ENCODE measurements at regions not wholly inside any gene's neighbourhood (a gene's known extent, or its start where the extent isn't known, plus 50 kb on each side); places are given as distances from the start of the nearest gene placed in this dataset.
"Not testable (repeated sequence)": the region's sequence is repeated elsewhere in the genome, so short reads cannot be mapped to it uniquely, and the experiment has no call there.

GRCh38 chr7:45306752-45307305 is 149.2 kb downstream of the RAMP3 start:
- no peak overlapping the region for H3K9ac ChIP-seq (ENCODE audit: low read depth, low read length)
- H3K4me1 ChIP-seq (ENCODE audit: insufficient read depth, low read length), result no peaks in the 10 kb centered on the region
- WGBS, result 78% methylated on average over 3 of the region's 3 CpGs
- H3K4me3 ChIP-seq (ENCODE audit: low read length), result no peak overlapping the region
- no peaks in the 10 kb centered on the region for H3K9me3 ChIP-seq (ENCODE audit: insufficient read depth, low read depth, low read length)
- H3K27ac ChIP-seq (ENCODE audit: low read depth, low read length), result no peak overlapping the region
- H3K27me3 ChIP-seq (ENCODE audit: insufficient read depth, low read length), result no peaks in the 10 kb centered on the region
- no peaks in the 10 kb centered on the region for H3K36me3 ChIP-seq (ENCODE audit: insufficient read depth, low read length)

- Histone ChIP-seq H3K9ac (ENCODE audit: low read depth, low read length) (no peak overlapping the region), H3K9me3 (ENCODE audit: insufficient read depth, low read depth, low read length) (peaks cover 17% of the 10 kb centered on the region), H3K4me3 (ENCODE audit: low read length) (no peak overlapping the region), H3K27ac (ENCODE audit: low read depth, low read length) (no peak overlapping the region), H3K27me3 (ENCODE audit: insufficient read depth, low read length) (no peaks in the 10 kb centered on the region), H3K36me3 (ENCODE audit: insufficient read depth, low read length) (no peaks in the 10 kb centered on the region), H3K4me1 (ENCODE audit: insufficient read depth, low read length) (no peaks in the 10 kb centered on the region)
- WGBS, result 91% methylated on average over 5 of the region's 5 CpGs
Observed at GRCh38 chr7:45311597-45311996, 154.0 kb downstream of the RAMP3 start.

DNA sequence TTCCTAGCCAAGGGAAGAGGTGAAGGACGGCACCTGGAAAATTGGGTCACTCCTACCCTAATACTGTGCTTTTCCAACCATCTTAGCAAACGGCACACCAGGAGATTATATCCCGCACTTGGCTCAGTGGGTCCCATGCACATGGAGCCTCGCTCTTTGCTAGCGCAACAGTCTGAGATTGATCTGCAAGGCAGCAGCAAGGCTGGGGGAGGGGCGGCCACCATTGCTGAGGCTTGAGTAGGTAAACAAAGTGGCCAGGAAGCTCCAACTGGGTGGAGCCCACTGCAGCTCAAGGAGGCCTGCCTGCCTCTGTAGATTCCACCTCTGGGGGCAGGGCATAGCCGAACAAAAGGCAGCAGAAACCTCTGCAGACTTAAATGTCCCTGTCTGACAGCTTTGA is 157.9 kb downstream of the RAMP3 start:
- 92% methylated on average over 7 of the region's 7 CpGs for WGBS
- not testable (repeated sequence) for H3K4me3 ChIP-seq (ENCODE audit: low read length); H3K27me3 ChIP-seq (ENCODE audit: insufficient read depth, low read length)

DNA sequence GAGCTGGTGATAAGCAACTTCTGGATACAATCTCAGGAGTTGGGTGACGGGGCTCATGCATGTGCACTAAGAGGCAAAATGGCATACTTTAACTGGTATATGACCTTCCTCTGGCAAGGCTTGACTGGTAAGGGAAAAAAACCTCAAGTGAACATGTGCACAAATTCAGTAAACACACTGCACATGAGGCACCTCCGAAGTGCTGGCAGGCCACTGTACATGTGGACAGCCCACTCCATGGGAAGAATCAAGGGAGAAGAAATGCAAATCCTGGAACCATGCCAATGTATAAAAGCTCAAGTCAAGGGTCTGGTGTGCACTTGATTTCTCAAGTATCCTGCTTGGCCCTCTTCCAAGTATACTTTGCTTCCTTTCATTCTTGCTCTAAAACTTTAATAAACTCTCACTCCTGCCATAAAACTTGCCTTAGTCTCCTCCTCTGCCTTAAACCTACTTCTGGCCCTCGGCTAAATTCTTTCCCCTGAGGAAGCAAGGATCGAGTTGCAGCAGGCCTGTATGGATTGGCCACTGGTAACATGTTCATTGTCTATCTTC is 167.2 kb downstream of the RAMP3 start:
- 97% methylated on average over 4 of the region's 4 CpGs for WGBS
- Histone ChIP-seq H3K27me3 (ENCODE audit: insufficient read depth, low read length) (no peaks in the 10 kb centered on the region), H3K9me3 (ENCODE audit: insufficient read depth, low read depth, low read length) (peaks cover 2% of the 10 kb centered on the region; the same call in 1 of the 2 replicates), H3K36me3 (ENCODE audit: insufficient read depth, low read length) (no peaks in the 10 kb centered on the region), H3K9ac (ENCODE audit: low read depth, low read length) (no peak overlapping the region), H3K4me1 (ENCODE audit: insufficient read depth, low read length) (no peaks in the 10 kb centered on the region), H3K27ac (ENCODE audit: low read depth, low read length) (no peak overlapping the region), H3K4me3 (ENCODE audit: low read length) (no peak overlapping the region)

More for the DNA sequence above, 157.9 kb downstream of the RAMP3 start:
- not testable (repeated sequence) for H3K27ac ChIP-seq (ENCODE audit: low read depth, low read length); H3K4me1 ChIP-seq (ENCODE audit: insufficient read depth, low read length); H3K36me3 ChIP-seq (ENCODE audit: insufficient read depth, low read length); H3K9ac ChIP-seq (ENCODE audit: low read depth, low read length)
- H3K9me3 ChIP-seq (ENCODE audit: insufficient read depth, low read depth, low read length), result peaks cover 17% of the 10 kb centered on the region

GRCh38 chr7:45325378-45325777 is 167.8 kb downstream of the RAMP3 start:
- Histone ChIP-seq H3K27ac (ENCODE audit: low read depth, low read length) (no peak overlapping the region), H3K9me3 (ENCODE audit: insufficient read depth, low read depth, low read length) (peaks cover 2% of the 10 kb centered on the region; the same call in 1 of the 2 replicates), H3K27me3 (ENCODE audit: insufficient read depth, low read length) (no peaks in the 10 kb centered on the region), H3K36me3 (ENCODE audit: insufficient read depth, low read length) (no peaks in the 10 kb centered on the region), H3K9ac (ENCODE audit: low read depth, low read length) (no peak overlapping the region), H3K4me3 (ENCODE audit: low read length) (no peak overlapping the region), H3K4me1 (ENCODE audit: insufficient read depth, low read length) (no peaks in the 10 kb centered on the region)
- 93% methylated on average over 3 of the region's 3 CpGs for WGBS

DNA sequence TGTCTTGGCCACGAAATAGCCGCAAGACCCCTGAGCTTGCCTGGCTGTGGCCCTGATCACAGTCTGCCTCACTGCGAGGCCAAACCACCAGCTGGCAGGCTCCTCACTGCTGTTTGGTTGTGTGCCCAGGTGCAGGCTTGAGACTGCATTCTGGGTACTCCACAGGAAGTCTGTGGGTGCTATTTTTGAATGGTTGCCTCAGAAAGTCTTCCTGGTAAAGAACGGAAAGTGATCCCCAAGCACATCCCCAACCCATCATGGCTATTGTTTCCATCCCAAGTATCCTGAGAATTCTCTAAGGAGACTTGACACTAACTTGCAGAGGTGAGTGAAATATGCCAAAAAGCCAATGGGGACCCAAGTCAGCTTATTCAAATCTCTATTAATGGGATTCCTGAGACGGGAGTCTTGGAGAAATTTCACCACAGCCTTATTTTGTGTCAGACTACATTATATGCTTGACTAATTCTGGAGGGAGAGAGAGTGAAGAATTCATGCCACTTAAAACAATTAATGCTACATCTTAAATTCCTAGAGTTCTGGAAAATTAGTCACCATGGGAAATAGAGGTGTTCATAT is 170.9 kb downstream of the RAMP3 start:
- Histone ChIP-seq H3K9ac (ENCODE audit: low read depth, low read length) (no peak overlapping the region), H3K4me1 (ENCODE audit: insufficient read depth, low read length) (no peaks in the 10 kb centered on the region), H3K27ac (ENCODE audit: low read depth, low read length) (no peak overlapping the region), H3K9me3 (ENCODE audit: insufficient read depth, low read depth, low read length) (peaks cover 15% of the 10 kb centered on the region), H3K36me3 (ENCODE audit: insufficient read depth, low read length) (no peaks in the 10 kb centered on the region), H3K4me3 (ENCODE audit: low read length) (no peak overlapping the region), H3K27me3 (ENCODE audit: insufficient read depth, low read length) (no peaks in the 10 kb centered on the region)
- WGBS, result 95% methylated on average over 4 of the region's 5 CpGs

- Histone ChIP-seq H3K36me3 (ENCODE audit: insufficient read depth, low read length) (no peaks in the 10 kb centered on the region), H3K9me3 (ENCODE audit: insufficient read depth, low read depth, low read length) (peaks cover 15% of the 10 kb centered on the region), H3K27ac (ENCODE audit: low read depth, low read length) (no peak overlapping the region), H3K4me1 (ENCODE audit: insufficient read depth, low read length) (no peaks in the 10 kb centered on the region), H3K4me3 (ENCODE audit: low read length) (no peak overlapping the region), H3K27me3 (ENCODE audit: insufficient read depth, low read length) (no peaks in the 10 kb centered on the region), H3K9ac (ENCODE audit: low read depth, low read length) (no peak overlapping the region)
- no CpG with 5 or more reads among the region's 1 CpG for WGBS
Observed at GRCh38 chr7:45331563-45331962, 174.0 kb downstream of the RAMP3 start.

GRCh38 chr7:45335024-45335423 is 177.4 kb downstream of the RAMP3 start:
- not testable (repeated sequence) for H3K27me3 ChIP-seq (ENCODE audit: insufficient read depth, low read length); H3K4me3 ChIP-seq (ENCODE audit: low read length); H3K27ac ChIP-seq (ENCODE audit: low read depth, low read length); H3K36me3 ChIP-seq (ENCODE audit: insufficient read depth, low read length); H3K9ac ChIP-seq (ENCODE audit: low read depth, low read length); H3K4me1 ChIP-seq (ENCODE audit: insufficient read depth, low read length)
- WGBS, result 95% methylated on average over 2 of the region's 2 CpGs
- peaks cover 15% of the 10 kb centered on the region for H3K9me3 ChIP-seq (ENCODE audit: insufficient read depth, low read depth, low read length)

DNA sequence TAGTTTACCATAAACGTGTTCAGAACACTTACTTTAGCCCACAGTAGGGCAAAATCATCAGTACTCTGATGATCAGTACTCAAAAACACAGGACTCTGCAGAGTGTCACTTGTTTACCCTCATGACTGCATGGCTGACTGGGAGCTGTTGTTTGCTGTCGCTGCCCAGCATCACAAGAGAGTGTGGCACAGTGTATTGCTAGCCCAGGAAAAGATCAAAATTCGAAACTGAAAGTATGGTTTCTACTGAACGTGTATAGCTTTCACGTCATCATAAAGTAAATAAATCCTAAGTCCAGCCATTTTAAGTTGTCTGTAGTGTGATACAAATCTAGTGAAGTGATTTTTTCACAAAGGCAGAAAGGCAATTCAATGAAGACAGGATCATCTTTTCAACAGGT is 184.6 kb downstream of the RAMP3 start:
- Histone ChIP-seq H3K4me1 (ENCODE audit: insufficient read depth, low read length) (peaks cover 1% of the 10 kb centered on the region; the same call in 1 of the 2 replicates), H3K36me3 (ENCODE audit: insufficient read depth, low read length) (no peaks in the 10 kb centered on the region), H3K27ac (ENCODE audit: low read depth, low read length) (no peak overlapping the region), H3K27me3 (ENCODE audit: insufficient read depth, low read length) (no peaks in the 10 kb centered on the region), H3K9ac (ENCODE audit: low read depth, low read length) (no peak overlapping the region), H3K4me3 (ENCODE audit: low read length) (no peak overlapping the region), H3K9me3 (ENCODE audit: insufficient read depth, low read depth, low read length) (no peaks in the 10 kb centered on the region)
- WGBS, result 91% methylated on average over 5 of the region's 5 CpGs

GRCh38 chr7:45343746-45344145 is 186.2 kb downstream of the RAMP3 start:
- 89% methylated on average over 6 of the region's 6 CpGs for WGBS
- no peaks in the 10 kb centered on the region for H3K27me3 ChIP-seq (ENCODE audit: insufficient read depth, low read length)

GRCh38 chr7:45347804-45348203 is 190.2 kb downstream of the RAMP3 start:
- H3K4me1 ChIP-seq (ENCODE audit: insufficient read depth, low read length), result peaks cover 10% of the 10 kb centered on the region; the same call in 1 of the 2 replicates
- no peaks in the 10 kb centered on the region for H3K27me3 ChIP-seq (ENCODE audit: insufficient read depth, low read length)
- no peak overlapping the region for H3K27ac ChIP-seq (ENCODE audit: low read depth, low read length)
- no peaks in the 10 kb centered on the region for H3K9me3 ChIP-seq (ENCODE audit: insufficient read depth, low read depth, low read length)
- no peak overlapping the region for H3K9ac ChIP-seq (ENCODE audit: low read depth, low read length)
- H3K36me3 ChIP-seq (ENCODE audit: insufficient read depth, low read length), result no peaks in the 10 kb centered on the region
- H3K4me3 ChIP-seq (ENCODE audit: low read length), result no peak overlapping the region
- WGBS, result 46% methylated on average over 2 of the region's 2 CpGs

More at GRCh38 chr7:45343746-45344145, 186.2 kb downstream of the RAMP3 start:
- no peaks in the 10 kb centered on the region for H3K9me3 ChIP-seq (ENCODE audit: insufficient read depth, low read depth, low read length)
- no peak overlapping the region for H3K4me3 ChIP-seq (ENCODE audit: low read length)
- no peak overlapping the region for H3K27ac ChIP-seq (ENCODE audit: low read depth, low read length)
- no peak overlapping the region for H3K9ac ChIP-seq (ENCODE audit: low read depth, low read length)
- H3K36me3 ChIP-seq (ENCODE audit: insufficient read depth, low read length), result no peaks in the 10 kb centered on the region
- peaks cover 10% of the 10 kb centered on the region; the same call in 1 of the 2 replicates for H3K4me1 ChIP-seq (ENCODE audit: insufficient read depth, low read length)

Data from HUES64 (cell line).